CD14-positive monocyte (primary cell): ENCODE measurements at regions not wholly inside any gene's neighbourhood (a gene's known extent, or its start where the extent isn't known, plus 50 kb on each side); places are given as distances from the start of the nearest gene placed in this dataset.

Experiments
- DNase-seq, 3 donors: peaks; one replicate each; pipeline ENCODE4 v3.0.0-alpha.2; 2011 to 2022
- H2AFZ ChIP-seq: 2 replicates; pipeline ENCODE4 v1.6.0; 2012; ENCODE audit warnings: mild to moderate bottlenecking, low read depth, low read length, inconsistent platforms; ENCODE audit not compliant: insufficient read depth, poor library complexity, severe bottlenecking
- H3K27ac ChIP-seq, 2 donors: 1 replicate in 1 of 2; 2 replicates in 1 of 2; pipeline ENCODE4 v1.5.1; 2012 to 2013; ENCODE audit warnings: low read length in 2 of 2, control low read depth in 1 of 2, inconsistent platforms in 1 of 2, low read depth in 1 of 2, mild to moderate bottlenecking in 1 of 2
- H3K27me3 ChIP-seq, 2 donors: one replicate each; pipeline versions ENCODE4 v1.6.0 to v1.6.1; 2011 to 2013; ENCODE audit warnings: low read length in 2 of 2; ENCODE audit not compliant: control insufficient read depth in 2 of 2, insufficient read depth in 2 of 2
- H3K36me3 ChIP-seq, 2 donors: replicated peaks in 1 of 2; 1 replicate in 1 of 2; 2 replicates in 1 of 2; pipeline versions ENCODE4 v1.5.1 to v1.6.1; 2012 to 2013; ENCODE audit warnings: low read length in 2 of 2, control low read depth in 1 of 2, inconsistent platforms in 1 of 2, mild to moderate bottlenecking in 1 of 2; ENCODE audit not compliant: insufficient read depth in 2 of 2, control insufficient read depth in 1 of 2
- H3K4me1 ChIP-seq, 2 donors: 1 replicate in 1 of 2; 2 replicates in 1 of 2; pipeline versions ENCODE4 v1.5.1 to v1.6.1; 2012 to 2013; ENCODE audit warnings: low read length in 2 of 2, control low read depth in 1 of 2, inconsistent platforms in 1 of 2, mild to moderate bottlenecking in 1 of 2, moderate library complexity in 1 of 2; ENCODE audit not compliant: insufficient read depth in 2 of 2, control insufficient read depth in 1 of 2
- H3K4me2 ChIP-seq: replicated peaks from 2 replicates; pipeline ENCODE3; 2012; ENCODE audit warnings: low read length, moderate library complexity, mild to moderate bottlenecking; ENCODE audit not compliant: poor library complexity, severe bottlenecking; ENCODE audit errors: extremely low read depth
- H3K4me3 ChIP-seq, 3 experiments: fragments of 200-600 bp in 1 of 3; sonication (generic) in 1 of 3; replicated peaks in 1 of 3; 1 replicate in 2 of 3; 2 replicates in 1 of 3; pipeline ENCODE4 v1.5.1; 2011 to 2013; ENCODE audit warnings: low read length in 3 of 3, mild to moderate bottlenecking in 3 of 3, control low read depth in 2 of 3, low read depth in 2 of 3, inconsistent platforms in 1 of 3, moderate library complexity in 1 of 3
- H3K79me2 ChIP-seq: 2 replicates; pipeline ENCODE4 v1.6.0; 2012; ENCODE audit warnings: mild to moderate bottlenecking, control low read depth, inconsistent platforms, low read length, moderate library complexity; ENCODE audit not compliant: insufficient read depth
- H3K9ac ChIP-seq: 2 replicates; pipeline ENCODE4 v1.6.0; 2017; ENCODE audit warnings: low read length, mild to moderate bottlenecking; ENCODE audit not compliant: insufficient read depth, poor library complexity, severe bottlenecking
- H3K9me3 ChIP-seq, 2 donors: replicated peaks in 1 of 2; 1 replicate in 1 of 2; 2 replicates in 1 of 2; pipeline versions ENCODE4 v1.5.1 to v1.6.1; 2012 to 2013; ENCODE audit warnings: low read length in 2 of 2, control low read depth in 1 of 2; ENCODE audit not compliant: control insufficient read depth in 1 of 2, insufficient read depth in 1 of 2
- H4K20me1 ChIP-seq: 2 replicates; pipeline ENCODE4 v1.6.0; 2012; ENCODE audit warnings: mild to moderate bottlenecking, low read length, control low read depth, moderate library complexity; ENCODE audit not compliant: insufficient read depth
- H3K27ac Mint-ChIP-seq, 7 donors: one replicate each; pipeline ENCODE4 v1.8.0; 2020; ENCODE audit warnings: mild to moderate bottlenecking in 7 of 7, mixed read lengths in 7 of 7, moderate library complexity in 6 of 7, inconsistent platforms in 2 of 7
- H3K27me3 Mint-ChIP-seq, 3 donors: one replicate each; pipeline ENCODE4 v1.8.0; 2021 to 2022; ENCODE audit warnings: low read depth in 3 of 3, mild to moderate bottlenecking in 3 of 3, mixed read lengths in 3 of 3, moderate library complexity in 3 of 3, inconsistent platforms in 1 of 3
- H3K36me3 Mint-ChIP-seq, 2 donors: one replicate each; pipeline ENCODE4 v1.8.0; 2020; ENCODE audit warnings: mixed read lengths in 2 of 2, inconsistent platforms in 1 of 2, mild to moderate bottlenecking in 1 of 2
- H3K4me1 Mint-ChIP-seq: one replicate; pipeline ENCODE4 v1.8.0; 2020; ENCODE audit warnings: mild to moderate bottlenecking, mixed read lengths
- H3K4me3 Mint-ChIP-seq, 2 donors: one replicate each; pipeline ENCODE4 v1.8.0; 2020; ENCODE audit warnings: mild to moderate bottlenecking in 2 of 2, mixed read lengths in 2 of 2, moderate library complexity in 1 of 2
- H3K9me3 Mint-ChIP-seq, 7 donors: one replicate each; pipeline ENCODE4 v1.8.0; 2020 to 2022; ENCODE audit warnings: mixed read lengths in 7 of 7, mild to moderate bottlenecking in 6 of 7, moderate library complexity in 6 of 7, inconsistent platforms in 2 of 7
- WGBS: methylation state at CpG from one replicate; pipeline ENCODE4 v1.1.5; 2013; ENCODE audit warnings: missing lambda C conversion rate; ENCODE audit not compliant: insufficient coverage; 5-methylcytosine and 5-hydroxymethylcytosine counted together
- intact Hi-C, 2 donors: fragments of 100-400 bp; cut with micrococcal nuclease; formaldehyde crosslinking; loops; one replicate each; pipeline versions ENCODE4 v1.15.0 to v1.15.1; 2023
- TF ChIP-seq, protein P1 (sequence below): fragments of 200-600 bp; IDR thresholded peaks from one replicate; pipeline ENCODE4 v1.8.0; 2022; ENCODE audit warnings: antibody characterized with exemption, mild to moderate bottlenecking

DNA sequence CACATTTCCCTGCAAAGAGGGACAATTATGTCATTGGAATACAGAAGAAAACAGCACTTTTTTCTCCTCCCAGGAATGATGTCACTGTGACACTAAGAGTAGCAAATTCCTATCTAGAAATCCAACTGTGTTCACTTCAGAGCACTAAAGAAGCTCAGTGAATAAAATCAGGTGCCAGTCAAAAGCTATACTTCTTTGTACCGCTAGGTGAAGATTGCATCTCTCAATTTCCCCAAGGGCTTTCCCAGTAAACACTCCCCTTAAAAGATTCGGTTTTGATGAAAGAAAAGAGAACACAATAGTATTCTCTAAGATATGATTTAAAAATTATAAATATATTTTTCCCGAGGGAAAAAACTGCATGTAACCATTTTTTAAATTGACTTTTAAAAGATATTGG, 104.7 kb upstream of the MID1 start:
- no CpG with 5 or more reads among the region's 3 CpGs for whole genome bisulfite sequencing
- DNase-seq = no peak

DNA sequence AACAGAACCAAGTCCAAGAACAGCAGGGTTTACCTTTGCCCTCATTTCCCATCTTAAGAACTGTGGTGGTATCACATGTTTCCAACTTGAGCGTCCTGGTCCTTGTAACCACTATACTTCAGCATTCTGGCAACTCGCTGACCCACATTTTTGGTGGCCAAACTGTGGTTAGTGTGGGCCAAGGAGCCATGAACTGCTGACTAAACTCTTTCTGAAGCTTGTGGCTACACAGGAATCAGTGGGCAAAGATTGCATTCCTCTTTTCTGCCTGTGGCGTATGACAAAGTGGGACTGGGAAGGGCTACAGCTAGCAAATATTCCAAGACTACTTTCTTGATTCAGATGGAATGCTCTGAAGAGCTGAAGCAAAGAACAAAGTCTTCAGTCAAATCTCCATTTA, 106.3 kb upstream of the MID1 start:
- Mint-ChIP-seq H3K27ac (peak overlapping the region in 2 of 7 donors; percentile 30 to 40), H3K4me1 (no peaks in the 10 kb centered on the region), H3K36me3 (no peaks in the 10 kb centered on the region), H3K27me3 (peaks cover 0 to 6% (median 2%) of the 10 kb centered on the region in 3 donors), H3K4me3 (no peak overlapping the region), H3K9me3 (peaks cover 0 to 3% (median 0%) of the 10 kb centered on the region in 7 donors)
- Histone ChIP-seq H3K27ac (no peak overlapping the region), H4K20me1 (no peaks in the 10 kb centered on the region), H3K9ac (no peak overlapping the region), H3K4me1 (no peaks in the 10 kb centered on the region), H3K4me2 (no peak overlapping the region), H3K27me3 (no peaks in the 10 kb centered on the region), H3K36me3 (no peaks in the 10 kb centered on the region), H2AFZ (no peak overlapping the region), H3K79me2 (no peaks in the 10 kb centered on the region), H3K9me3 (no peaks in the 10 kb centered on the region), H3K4me3 (no peak overlapping the region)
- intact Hi-C loops = no loop called here
- no CpG with 5 or more reads among the region's 3 CpGs for WGBS
- no peak for DNase-seq
- TF ChIP-seq, protein P1, sequence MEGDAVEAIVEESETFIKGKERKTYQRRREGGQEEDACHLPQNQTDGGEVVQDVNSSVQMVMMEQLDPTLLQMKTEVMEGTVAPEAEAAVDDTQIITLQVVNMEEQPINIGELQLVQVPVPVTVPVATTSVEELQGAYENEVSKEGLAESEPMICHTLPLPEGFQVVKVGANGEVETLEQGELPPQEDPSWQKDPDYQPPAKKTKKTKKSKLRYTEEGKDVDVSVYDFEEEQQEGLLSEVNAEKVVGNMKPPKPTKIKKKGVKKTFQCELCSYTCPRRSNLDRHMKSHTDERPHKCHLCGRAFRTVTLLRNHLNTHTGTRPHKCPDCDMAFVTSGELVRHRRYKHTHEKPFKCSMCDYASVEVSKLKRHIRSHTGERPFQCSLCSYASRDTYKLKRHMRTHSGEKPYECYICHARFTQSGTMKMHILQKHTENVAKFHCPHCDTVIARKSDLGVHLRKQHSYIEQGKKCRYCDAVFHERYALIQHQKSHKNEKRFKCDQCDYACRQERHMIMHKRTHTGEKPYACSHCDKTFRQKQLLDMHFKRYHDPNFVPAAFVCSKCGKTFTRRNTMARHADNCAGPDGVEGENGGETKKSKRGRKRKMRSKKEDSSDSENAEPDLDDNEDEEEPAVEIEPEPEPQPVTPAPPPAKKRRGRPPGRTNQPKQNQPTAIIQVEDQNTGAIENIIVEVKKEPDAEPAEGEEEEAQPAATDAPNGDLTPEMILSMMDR = no peak

More for the DNA sequence above, 104.7 kb upstream of the MID1 start:
- Histone ChIP-seq H3K9ac (no peak overlapping the region), H3K36me3 (no peaks in the 10 kb centered on the region), H3K4me3 (no peak overlapping the region), H2AFZ (no peak overlapping the region), H3K27me3 (no peaks in the 10 kb centered on the region), H3K4me1 (no peaks in the 10 kb centered on the region), H3K79me2 (no peaks in the 10 kb centered on the region), H3K4me2 (no peak overlapping the region), H3K27ac (no peak overlapping the region), H4K20me1 (no peaks in the 10 kb centered on the region), H3K9me3 (no peaks in the 10 kb centered on the region)
- peaks cover 0 to 6% (median 2%) of the 10 kb centered on the region in 3 donors for H3K27me3 Mint-ChIP-seq
- TF ChIP-seq, protein P1 = peak; percentile 31
- no peak overlapping the region for H3K27ac Mint-ChIP-seq
- H3K36me3 Mint-ChIP-seq = no peaks in the 10 kb centered on the region
- peaks cover 0 to 3% (median 0%) of the 10 kb centered on the region in 7 donors for H3K9me3 Mint-ChIP-seq
- intact Hi-C loops = no loop called here
- H3K4me3 Mint-ChIP-seq = no peak overlapping the region
- no peaks in the 10 kb centered on the region for H3K4me1 Mint-ChIP-seq
